OCI-LY7 (cell line): ENCODE measurements at regions not wholly inside any gene's neighbourhood (a gene's known extent, or its start where the extent isn't known, plus 50 kb on each side); places are given as distances from the start of the nearest gene placed in this dataset.

Experiments used
- BruUV-seq: library from RNA; stranded (reverse); fragments of 400-500 nt; replicated peaks from 2 replicates; lab custom pipeline; 2021; lab: Mats Ljungman, UMichigan
- CTCF ChIA-PET: fragments of 300-600 bp; sonication (Branson Sonifier 250); formaldehyde crosslinking; loops from one replicate; lab custom pipeline; 2022; ENCODE audit warnings: antibody characterized with exemption; ENCODE audit not compliant: unreplicated experiment; lab: Charles Lee
- POLR2A ChIA-PET: fragments of 300-600 bp; sonication (Branson Sonifier 250); formaldehyde crosslinking; loops from one replicate; lab custom pipeline; 2022; ENCODE audit warnings: antibody characterized with exemption; lab: Charles Lee
- DNase-seq: peaks from one replicate; pipeline ENCODE4 v3.0.0-alpha.2; 2015; ENCODE audit warnings: low spot score
- H2AFZ ChIP-seq: fragments of 200-600 bp; sonication (generic), shearing (Covaris generic); 2 replicates; pipeline ENCODE4 v1.6.1; 2014; ENCODE audit warnings: mild to moderate bottlenecking, antibody characterized with exemption, low read length, moderate library complexity
- H3K27ac ChIP-seq: fragments of 200-600 bp; sonication (generic); 2 replicates; pipeline ENCODE4 v1.5.1; 2014; ENCODE audit warnings: mixed run types, low read depth, mild to moderate bottlenecking, moderate library complexity, low read length, inconsistent platforms; ENCODE audit not compliant: poor library complexity, severe bottlenecking
- H3K36me3 ChIP-seq: fragments of 200-600 bp; sonication (generic); 2 replicates; pipeline ENCODE4 v1.6.1; 2014; ENCODE audit warnings: mild to moderate bottlenecking, antibody characterized with exemption, low read length, moderate library complexity, mixed read lengths; ENCODE audit not compliant: insufficient read depth
- H3K4me1 ChIP-seq: fragments of 200-600 bp; sonication (generic); 2 replicates; pipeline ENCODE4 v1.5.1; 2014; ENCODE audit warnings: mild to moderate bottlenecking, low read length; ENCODE audit not compliant: insufficient read depth, poor library complexity, severe bottlenecking
- H3K4me2 ChIP-seq: fragments of 200-600 bp; sonication (generic); 2 replicates; pipeline ENCODE4 v1.6.1; 2014; ENCODE audit warnings: mild to moderate bottlenecking, low read length
- H3K4me3 ChIP-seq: fragments of 200-600 bp; sonication (generic); 2 replicates; pipeline ENCODE4 v1.5.1; 2014; ENCODE audit warnings: mild to moderate bottlenecking, low read depth, low read length; ENCODE audit not compliant: poor library complexity, severe bottlenecking
- H3K79me2 ChIP-seq: fragments of 200-600 bp; sonication (generic); 2 replicates; pipeline ENCODE4 v1.6.1; 2016; ENCODE audit warnings: low read depth, mild to moderate bottlenecking, low read length, moderate library complexity, mixed read lengths; ENCODE audit not compliant: insufficient read depth
- H3K9me2 ChIP-seq: fragments of 200-600 bp; sonication (generic); 2 replicates; pipeline ENCODE4 v1.6.1; 2016; ENCODE audit warnings: mild to moderate bottlenecking, low read length, mixed read lengths; ENCODE audit not compliant: insufficient read depth
- H3K9me3 ChIP-seq: fragments of 200-600 bp; sonication (generic); 2 replicates; pipeline ENCODE4 v1.6.1; 2014; ENCODE audit warnings: mild to moderate bottlenecking, mixed run types, low read length, mixed read lengths
- H4K20me1 ChIP-seq: fragments of 200-600 bp; sonication (generic); 2 replicates; pipeline ENCODE4 v1.6.1; 2014; ENCODE audit warnings: mild to moderate bottlenecking, antibody characterized with exemption, low read length, moderate library complexity, mixed read lengths; ENCODE audit not compliant: insufficient read depth
- CTCF ChIP-seq: fragments of 200-600 bp; sonication (generic); conservative IDR thresholded peaks from 2 replicates; pipeline ENCODE4 v1.5.1; 2014; ENCODE audit warnings: mild to moderate bottlenecking, antibody characterized with exemption, low read length, moderate library complexity, mixed read lengths
- EZH2phosphoT487 ChIP-seq: fragments of 200-600 bp; sonication (generic); IDR thresholded peaks from 2 replicates; pipeline ENCODE4 v1.6.1; 2018; ENCODE audit warnings: low read depth, borderline replicate concordance, mild to moderate bottlenecking, mixed run types, antibody characterized with exemption, low read length, moderate library complexity, mixed read lengths
- intact Hi-C: fragments of 100-400 bp; cut with micrococcal nuclease; formaldehyde crosslinking; loops from one replicate; pipeline ENCODE4 v1.10.0; 2022; ENCODE audit not compliant: unreplicated experiment

- POLR2A ChIA-PET: interaction anchor here (0.6 to 2.0 kb wide), 2 partner anchors 9 to 12 kb away, joined by 3 to 6 read pairs; no protein-coding TSS in a partner anchor
- no peak overlapping the region for H3K27ac ChIP-seq
- DNase-seq: no peak
- no peaks in the 10 kb centered on the region for H4K20me1 ChIP-seq
- H3K9me2 ChIP-seq: no peaks in the 10 kb centered on the region
- no peak overlapping the region for H2AFZ ChIP-seq
- H3K36me3 ChIP-seq: no peaks in the 10 kb centered on the region
- H3K4me2 ChIP-seq: no peak overlapping the region
- TF ChIP-seq EZH2phosphoT487 (no peak), CTCF (no peak)
- BruUV-seq: no TSS peak
- H3K4me3 ChIP-seq: no peak overlapping the region
- intact Hi-C loops: no loop called here
- no peaks in the 10 kb centered on the region for H3K79me2 ChIP-seq
- H3K9me3 ChIP-seq: no peaks in the 10 kb centered on the region
- H3K4me1 ChIP-seq: no peaks in the 10 kb centered on the region
- CTCF ChIA-PET: no interaction called here
Observed at GRCh38 chr12:87597114-87597513, 432.1 kb downstream of the C12orf50 start.

- no peaks in the 10 kb centered on the region for H3K9me3 ChIP-seq
- H3K4me2 ChIP-seq: no peak overlapping the region
- intact Hi-C loops: no loop called here
- H3K4me3 ChIP-seq: no peak overlapping the region
- H3K79me2 ChIP-seq: no peaks in the 10 kb centered on the region
- H3K36me3 ChIP-seq: no peaks in the 10 kb centered on the region
- H3K4me1 ChIP-seq: no peaks in the 10 kb centered on the region
- no peaks in the 10 kb centered on the region for H4K20me1 ChIP-seq
- ChIA-PET POLR2A (interaction anchor here (0.6 to 2.0 kb wide), 2 partner anchors 9 to 13 kb away, joined by 3 to 6 read pairs; no protein-coding TSS in a partner anchor), CTCF (no interaction called here)
- H3K27ac ChIP-seq: no peak overlapping the region
- no peak overlapping the region for H2AFZ ChIP-seq
- no peak for TF ChIP-seq CTCF
- no peak for TF ChIP-seq EZH2phosphoT487
- no TSS peak for BruUV-seq
- no peak for DNase-seq
- H3K9me2 ChIP-seq: no peaks in the 10 kb centered on the region
Observed at GRCh38 chr12:87596636-87597035, 432.6 kb downstream of the C12orf50 start.

GRCh38 chr12:87596134-87596533 lies 433.1 kb downstream of the C12orf50 start:
- Histone ChIP-seq H3K36me3 (no peaks in the 10 kb centered on the region), H3K4me1 (no peaks in the 10 kb centered on the region), H3K4me2 (no peak overlapping the region), H2AFZ (no peak overlapping the region), H3K27ac (no peak overlapping the region), H3K79me2 (no peaks in the 10 kb centered on the region), H4K20me1 (no peaks in the 10 kb centered on the region), H3K9me3 (no peaks in the 10 kb centered on the region), H3K9me2 (no peaks in the 10 kb centered on the region), H3K4me3 (no peak overlapping the region)
- no TSS peak for BruUV-seq
- intact Hi-C loops: no loop called here
- CTCF ChIA-PET: no interaction called here
- no peak for DNase-seq
- TF ChIP-seq EZH2phosphoT487 (no peak), CTCF (no peak)
- POLR2A ChIA-PET: interaction anchor here (2.0 kb wide), 1 partner anchor 13 kb away, joined by 6 read pairs; no protein-coding TSS in a partner anchor
